ENCODE measurements at regions not wholly inside any gene's neighbourhood (a gene's known extent, or its start where the extent isn't known, plus 50 kb on each side); places are given as distances from the start of the nearest gene placed in this dataset.

DNA sequence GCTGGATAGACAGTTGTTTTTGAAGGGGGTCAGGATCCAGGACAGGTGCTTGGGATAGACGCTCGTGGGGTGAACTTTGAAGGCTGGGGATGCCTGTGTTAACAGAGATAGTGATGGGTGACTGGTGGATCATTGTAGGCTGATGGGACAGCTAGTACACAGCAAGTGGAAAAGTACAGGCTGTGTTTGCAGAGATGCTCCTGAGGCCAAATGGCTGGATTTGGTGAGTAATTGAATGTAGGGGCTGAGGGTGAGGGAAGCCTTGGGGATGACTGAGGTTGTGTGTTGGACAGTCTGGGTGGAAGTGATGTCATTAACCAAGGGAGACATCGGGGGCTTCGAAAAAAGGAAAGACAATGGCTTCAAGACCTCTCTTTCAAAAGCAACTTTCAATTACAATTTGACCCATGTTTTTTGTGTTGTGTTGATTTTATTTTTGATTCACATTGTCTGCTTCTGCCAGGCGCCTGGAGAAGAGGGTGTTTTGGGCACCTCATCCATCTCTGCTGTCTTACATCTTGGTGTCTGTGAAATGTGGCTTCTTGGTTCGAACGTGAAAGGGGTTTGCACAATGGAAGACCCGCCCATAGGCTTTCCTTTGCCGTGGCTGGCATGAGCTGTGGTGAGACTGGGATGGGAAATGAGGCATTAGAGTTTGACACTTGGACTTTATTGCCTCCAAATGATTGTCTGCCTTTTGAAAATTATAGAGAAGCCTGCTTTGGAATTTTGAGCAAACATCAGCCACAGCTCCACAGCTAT is 147.5 kb downstream of the FOXD2 start:
- TF ChIP-seq, protein P1, sequence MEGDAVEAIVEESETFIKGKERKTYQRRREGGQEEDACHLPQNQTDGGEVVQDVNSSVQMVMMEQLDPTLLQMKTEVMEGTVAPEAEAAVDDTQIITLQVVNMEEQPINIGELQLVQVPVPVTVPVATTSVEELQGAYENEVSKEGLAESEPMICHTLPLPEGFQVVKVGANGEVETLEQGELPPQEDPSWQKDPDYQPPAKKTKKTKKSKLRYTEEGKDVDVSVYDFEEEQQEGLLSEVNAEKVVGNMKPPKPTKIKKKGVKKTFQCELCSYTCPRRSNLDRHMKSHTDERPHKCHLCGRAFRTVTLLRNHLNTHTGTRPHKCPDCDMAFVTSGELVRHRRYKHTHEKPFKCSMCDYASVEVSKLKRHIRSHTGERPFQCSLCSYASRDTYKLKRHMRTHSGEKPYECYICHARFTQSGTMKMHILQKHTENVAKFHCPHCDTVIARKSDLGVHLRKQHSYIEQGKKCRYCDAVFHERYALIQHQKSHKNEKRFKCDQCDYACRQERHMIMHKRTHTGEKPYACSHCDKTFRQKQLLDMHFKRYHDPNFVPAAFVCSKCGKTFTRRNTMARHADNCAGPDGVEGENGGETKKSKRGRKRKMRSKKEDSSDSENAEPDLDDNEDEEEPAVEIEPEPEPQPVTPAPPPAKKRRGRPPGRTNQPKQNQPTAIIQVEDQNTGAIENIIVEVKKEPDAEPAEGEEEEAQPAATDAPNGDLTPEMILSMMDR (conservative IDR thresholded peaks at IDR 0.05), result no peak
- no peak for TF ChIP-seq EZH2 (IDR thresholded peaks at IDR 0.05; ENCODE audit: low read depth)
